ENCODE measurements at regions not wholly inside any gene's neighbourhood (a gene's known extent, or its start where the extent isn't known, plus 50 kb on each side); places are given as distances from the start of the nearest gene placed in this dataset.

GRCh38 chr11:19426011-19426755, 185.4 kb upstream of the E2F8 start:
- Histone ChIP-seq H3K36me3 (ENCODE audit: control insufficient read depth, low read length) (no peaks in the 10 kb centered on the region), H4K20me1 (ENCODE audit: control insufficient read depth, insufficient read depth, low read depth, low read length) (no peaks in the 10 kb centered on the region), H3K79me2 (ENCODE audit: control insufficient read depth, low read length) (no peaks in the 10 kb centered on the region), H3K9me3 (ENCODE audit: control insufficient read depth, insufficient read depth, low read length) (no peaks in the 10 kb centered on the region), H3K4me3 (ENCODE audit: low read length) (no peak overlapping the region), H3K27me3 (ENCODE audit: control insufficient read depth, low read length) (no peaks in the 10 kb centered on the region), H3K4me1 (ENCODE audit: control insufficient read depth, low read length) (peaks cover 29% of the 10 kb centered on the region), H3K4me2 (ENCODE audit: low read length) (no peak overlapping the region), H3K27ac (ENCODE audit: low read depth, low read length) (no peak overlapping the region), H3K9me2 (replicated peaks; ENCODE audit: control insufficient read depth, low read length) (no peaks in the 10 kb centered on the region), H3F3A (ENCODE audit: control insufficient read depth, insufficient read depth) (no peaks in the 10 kb centered on the region)
- no peak for TF ChIP-seq CTCF (IDR thresholded peaks at IDR 0.05; ENCODE audit: low read depth, low read length, poor library complexity, severe bottlenecking)
- no peak for TF ChIP-seq EZH2phosphoT487 (IDR thresholded peaks at IDR 0.05; ENCODE audit: borderline replicate concordance, low read length)

- Histone ChIP-seq H3F3A (ENCODE audit: control insufficient read depth, insufficient read depth) (no peaks in the 10 kb centered on the region), H3K4me3 (ENCODE audit: low read length) (no peak overlapping the region), H4K20me1 (ENCODE audit: control insufficient read depth, insufficient read depth, low read depth, low read length) (no peaks in the 10 kb centered on the region), H3K27me3 (ENCODE audit: control insufficient read depth, low read length) (peaks cover 6% of the 10 kb centered on the region; the same call in 1 of the 2 replicates), H3K36me3 (ENCODE audit: control insufficient read depth, low read length) (no peaks in the 10 kb centered on the region), H3K4me1 (ENCODE audit: control insufficient read depth, low read length) (peaks cover 8% of the 10 kb centered on the region), H3K27ac (ENCODE audit: low read depth, low read length) (no peak overlapping the region), H3K79me2 (ENCODE audit: control insufficient read depth, low read length) (no peaks in the 10 kb centered on the region), H3K9me3 (ENCODE audit: control insufficient read depth, insufficient read depth, low read length) (no peaks in the 10 kb centered on the region), H3K9me2 (replicated peaks; ENCODE audit: control insufficient read depth, low read length) (no peaks in the 10 kb centered on the region), H3K4me2 (ENCODE audit: low read length) (no peak overlapping the region)
- TF ChIP-seq EZH2phosphoT487 (IDR thresholded peaks at IDR 0.05; ENCODE audit: borderline replicate concordance, low read length) (no peak), CTCF (IDR thresholded peaks at IDR 0.05; ENCODE audit: low read depth, low read length, poor library complexity, severe bottlenecking) (no peak)
These were observed 181.5 kb upstream of the E2F8 start for GRCh38 chr11:19422276-19422675.

GRCh38 chr11:19420868-19421533, 180.3 kb upstream of the E2F8 start:
- Histone ChIP-seq H3K79me2 (ENCODE audit: control insufficient read depth, low read length) (no peaks in the 10 kb centered on the region), H3K36me3 (ENCODE audit: control insufficient read depth, low read length) (no peaks in the 10 kb centered on the region), H3F3A (ENCODE audit: control insufficient read depth, insufficient read depth) (no peaks in the 10 kb centered on the region), H3K27ac (ENCODE audit: low read depth, low read length) (no peak overlapping the region), H3K4me3 (ENCODE audit: low read length) (no peak overlapping the region), H3K9me3 (ENCODE audit: control insufficient read depth, insufficient read depth, low read length) (no peaks in the 10 kb centered on the region), H3K27me3 (ENCODE audit: control insufficient read depth, low read length) (peaks cover 6% of the 10 kb centered on the region; the same call in 1 of the 2 replicates), H3K4me2 (ENCODE audit: low read length) (no peak overlapping the region), H3K4me1 (ENCODE audit: control insufficient read depth, low read length) (peaks cover 3% of the 10 kb centered on the region), H4K20me1 (ENCODE audit: control insufficient read depth, insufficient read depth, low read depth, low read length) (no peaks in the 10 kb centered on the region), H3K9me2 (replicated peaks; ENCODE audit: control insufficient read depth, low read length) (no peaks in the 10 kb centered on the region)
- TF ChIP-seq EZH2phosphoT487 (IDR thresholded peaks at IDR 0.05; ENCODE audit: borderline replicate concordance, low read length) = no peak
- no peak for TF ChIP-seq CTCF (IDR thresholded peaks at IDR 0.05; ENCODE audit: low read depth, low read length, poor library complexity, severe bottlenecking)
